Coronary artery (tissue), 2 donors: ENCODE measurements at regions not wholly inside any gene's neighbourhood (a gene's known extent, or its start where the extent isn't known, plus 50 kb on each side); places are given as distances from the start of the nearest gene placed in this dataset.

ENCODE experiments used
- DNase-seq: peaks from one replicate; pipeline ENCODE4 v3.0.0-alpha.2; 2017; ENCODE audit warnings: low spot score
- H3K27ac ChIP-seq, 2 donors: fragments of 200-600 bp; sonication (generic); one replicate each; pipeline ENCODE4 v1.5.1; 2016 to 2019
- H3K4me3 ChIP-seq: fragments of 200-600 bp; sonication (generic); 2 replicates; pipeline ENCODE4 v1.5.1; 2016; ENCODE audit warnings: mild to moderate bottlenecking, moderate library complexity
- CTCF ChIP-seq: fragments of 200-600 bp; sonication (generic); IDR thresholded peaks from one replicate; pipeline ENCODE4 v1.5.1; 2019; ENCODE audit warnings: antibody characterized with exemption

GRCh38 chr5:109476292-109476691 lies 66.5 kb upstream of the PJA2 start:
- Histone ChIP-seq H3K4me3 (no peak overlapping the region), H3K27ac (no peak overlapping the region)
- no peak for TF ChIP-seq CTCF
- no peak for DNase-seq

- no peak for DNase-seq
- Histone ChIP-seq H3K4me3 (no peak overlapping the region), H3K27ac (no peak overlapping the region)
- TF ChIP-seq CTCF = no peak
These were observed 60.3 kb upstream of the PJA2 start for GRCh38 chr5:109469896-109470662.

GRCh38 chr5:109468737-109469420 lies 59.1 kb upstream of the PJA2 start:
- no peak overlapping the region for H3K27ac ChIP-seq
- H3K4me3 ChIP-seq = no peak overlapping the region
- peak; percentile 94 for DNase-seq
- no peak for TF ChIP-seq CTCF

- Histone ChIP-seq H3K27ac (no peak overlapping the region), H3K4me3 (no peak overlapping the region)
- no peak for TF ChIP-seq CTCF
These were observed 58.5 kb upstream of the PJA2 start for GRCh38 chr5:109468288-109468676.

GRCh38 chr5:109467058-109467457 lies 57.3 kb upstream of the PJA2 start:
- TF ChIP-seq CTCF = no peak
- H3K27ac ChIP-seq = no peak overlapping the region
- DNase-seq = no peak
- H3K4me3 ChIP-seq = no peak overlapping the region

More at GRCh38 chr5:109468288-109468676, 58.5 kb upstream of the PJA2 start:
- DNase-seq = no peak
